Stimulated activated CD8-positive, alpha-beta memory T cell treated with anti-CD3 and anti-CD28 coated beads, Interleukin-4, amount 100 ng/mL, for 1 hour (primary cell): ENCODE measurements at regions not wholly inside any gene's neighbourhood (a gene's known extent, or its start where the extent isn't known, plus 50 kb on each side); places are given as distances from the start of the nearest gene placed in this dataset.
"Not testable (repeated sequence)": the region's sequence is repeated elsewhere in the genome, so short reads cannot be mapped to it uniquely, and the experiment has no call there.

ENCODE experiments used
- DNase-seq, 2 donors: peaks; one replicate each; pipeline ENCODE4 v3.0.0-alpha.2; 2020; ENCODE audit warnings: low read depth in 2 of 2, low spot score in 1 of 2

DNA sequence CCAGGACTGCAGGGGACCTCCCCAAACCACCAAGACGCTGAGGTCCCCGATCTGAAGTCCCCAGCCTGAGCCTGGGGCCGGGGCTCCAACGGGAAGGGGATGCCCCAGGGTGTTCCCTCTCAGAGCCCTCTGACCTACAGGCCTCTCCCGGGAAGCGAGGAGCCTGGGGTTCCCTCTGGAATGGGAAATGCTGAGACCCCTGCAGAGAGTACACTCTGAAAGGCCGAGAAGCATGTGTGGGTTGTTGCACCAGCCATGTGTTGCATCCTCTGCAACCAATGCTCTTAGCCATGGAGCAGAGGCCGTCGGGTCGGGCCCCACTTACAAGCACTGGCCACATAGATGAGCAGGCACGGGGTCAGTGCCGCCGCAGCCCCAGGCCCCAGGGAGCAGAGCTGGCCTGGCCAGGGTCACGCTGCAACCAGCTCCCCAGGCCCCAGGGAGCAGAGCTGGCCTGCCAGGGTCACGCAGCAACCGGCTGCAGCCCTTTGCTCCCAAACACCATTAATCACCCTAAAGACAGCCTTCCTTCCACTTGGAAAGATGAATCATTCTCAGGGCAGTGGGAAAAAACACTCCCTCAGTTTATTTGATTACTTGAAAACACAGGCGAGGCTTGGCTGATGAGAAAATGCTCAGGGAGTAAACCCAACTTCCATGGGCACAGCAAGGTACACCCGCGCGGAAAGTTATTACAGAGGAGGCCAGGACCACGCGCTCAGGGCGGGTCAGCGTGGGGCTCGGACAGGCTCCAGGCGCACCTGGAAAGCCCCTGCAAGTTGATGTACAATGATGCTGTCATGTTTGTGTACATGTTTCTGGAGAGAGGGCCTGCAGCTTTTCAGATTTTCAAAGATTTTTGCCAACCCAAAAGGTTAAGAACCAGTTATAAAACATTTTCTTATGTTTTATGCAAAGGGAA is 78.0 kb upstream of the AFDN start:
- DNase-seq: no peak

DNA sequence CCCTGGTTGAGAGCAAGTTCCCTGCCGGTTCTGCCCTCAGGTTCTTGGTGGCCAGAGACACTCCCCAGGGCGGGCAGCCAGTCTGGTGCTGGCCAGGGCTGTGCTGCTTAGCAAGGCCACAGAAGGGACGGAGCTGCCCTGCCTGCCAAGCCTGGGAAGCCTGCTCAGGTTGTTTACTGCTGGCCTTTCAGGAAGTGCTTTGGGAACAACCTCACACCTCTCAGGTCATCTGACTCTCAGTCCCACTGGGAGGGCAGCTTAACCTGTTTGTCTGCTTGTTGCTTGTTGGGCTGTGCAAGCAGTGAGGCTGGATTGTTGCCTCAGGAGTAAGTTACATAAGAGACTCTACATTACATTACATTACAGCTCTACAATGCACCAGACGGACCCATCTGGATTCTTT is 75.8 kb upstream of the AFDN start:
- DNase-seq: no peak

DNA sequence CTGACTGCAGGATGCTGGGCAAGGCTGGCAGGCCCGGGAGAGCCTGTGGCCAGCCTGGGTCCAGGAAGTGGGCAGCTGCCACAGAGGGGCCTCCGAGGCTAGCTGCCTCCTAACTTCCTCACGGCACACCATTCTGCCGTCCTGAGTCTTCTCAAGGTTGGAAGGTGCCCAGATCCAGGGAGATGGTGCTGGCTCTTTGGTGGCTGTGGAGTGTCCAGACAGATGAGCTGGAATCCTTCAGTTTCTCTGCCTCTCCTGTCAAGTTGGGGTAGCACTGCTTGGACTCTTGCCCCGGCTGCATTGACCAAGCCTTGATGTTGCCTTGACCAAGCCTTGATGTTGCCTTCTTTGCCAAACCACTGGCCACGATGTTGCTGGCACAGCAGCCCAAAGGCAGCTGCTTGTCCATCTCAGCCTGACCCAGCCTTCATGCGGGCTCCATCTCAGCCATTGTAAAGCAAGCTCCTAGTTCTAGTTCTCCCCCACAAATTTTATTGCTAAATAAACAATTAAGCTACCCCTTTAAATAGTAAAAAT is 75.1 kb upstream of the AFDN start:
- no peak for DNase-seq

DNA sequence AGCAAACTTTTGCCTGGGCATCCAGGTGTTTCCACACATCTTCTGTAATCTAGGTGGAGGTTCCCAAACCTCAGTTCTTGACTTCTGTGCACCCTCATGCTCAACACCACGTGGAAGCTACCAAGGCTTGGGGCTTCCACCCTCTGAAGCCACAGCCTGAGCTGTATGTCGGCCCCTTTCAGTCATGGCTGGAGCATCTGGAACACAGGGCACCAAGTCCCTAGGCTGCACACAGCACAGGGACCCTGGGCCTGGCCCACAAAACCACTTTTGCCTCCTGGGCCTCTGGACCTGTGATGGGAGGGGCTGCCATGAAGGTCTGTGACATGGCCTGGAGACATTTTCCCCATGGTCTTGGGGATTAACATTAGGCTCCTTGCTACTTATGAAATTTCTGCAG is 73.4 kb upstream of the AFDN start:
- DNase-seq: not testable (repeated sequence)

- DNase-seq: no peak
Observed at GRCh38 chr6:167754691-167755090, 72.0 kb upstream of the AFDN start.

GRCh38 chr6:167755461-167755860 is 71.2 kb upstream of the AFDN start:
- no peak for DNase-seq

GRCh38 chr6:167756597-167756996 is 70.1 kb upstream of the AFDN start:
- no peak for DNase-seq

GRCh38 chr6:167757249-167757648 is 69.5 kb upstream of the AFDN start:
- DNase-seq: no peak

GRCh38 chr6:167757821-167758220 is 68.9 kb upstream of the AFDN start:
- DNase-seq: no peak

DNA sequence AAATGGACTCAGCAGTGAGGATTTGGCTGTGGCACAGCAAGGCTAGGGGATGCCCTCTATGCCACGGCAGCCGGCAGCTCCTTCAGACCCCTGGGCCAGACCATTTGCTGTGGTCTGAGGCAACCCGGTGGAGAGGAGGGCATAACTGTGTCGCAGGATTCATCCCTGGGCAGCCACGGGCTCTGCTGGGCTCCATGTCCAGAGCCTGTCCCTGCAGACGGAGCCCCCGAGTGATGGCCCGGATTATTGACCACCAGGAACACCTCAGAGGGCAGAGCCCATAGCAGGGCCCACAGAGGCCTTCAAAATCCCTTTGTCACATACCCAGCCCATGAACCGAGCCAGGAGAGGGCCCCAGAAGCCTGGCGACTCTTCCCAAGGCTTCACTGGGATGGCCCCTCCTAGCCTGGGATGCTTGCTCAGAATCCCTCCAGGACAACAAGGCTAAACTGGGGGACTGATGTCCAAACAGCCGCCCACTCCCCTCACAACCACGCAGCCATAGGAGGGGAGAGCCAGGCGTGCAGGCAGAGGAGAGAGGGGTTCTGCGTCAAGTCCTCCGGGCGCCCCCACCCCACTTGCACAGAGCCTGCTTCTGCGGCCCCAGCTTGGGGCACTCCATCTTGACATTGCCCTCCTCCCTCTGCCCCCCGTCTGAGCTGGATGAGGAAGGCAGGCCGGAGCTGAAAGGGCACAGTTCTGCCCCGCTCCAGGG is 68.2 kb upstream of the AFDN start:
- no peak for DNase-seq

DNA sequence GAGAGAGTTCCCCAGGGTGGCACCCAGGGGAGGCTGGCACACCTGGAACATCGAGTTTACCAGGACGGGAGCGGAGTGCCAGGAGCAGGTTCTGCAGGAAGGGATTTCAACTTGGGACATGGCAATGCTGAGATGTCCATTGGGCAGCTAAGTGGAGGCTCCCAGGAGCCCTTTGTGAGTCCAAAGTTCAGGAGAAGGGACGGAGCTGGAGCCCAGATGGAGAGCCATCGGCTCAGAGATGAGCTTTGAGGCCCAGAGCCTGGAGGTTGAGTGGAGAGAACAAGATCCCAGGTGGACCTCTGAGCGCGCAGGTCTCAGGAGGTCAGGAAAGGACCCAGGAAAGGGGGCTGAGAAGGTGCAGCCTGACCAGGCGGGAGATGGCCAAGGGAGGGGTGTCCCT is 67.5 kb upstream of the AFDN start:
- no peak for DNase-seq

DNA sequence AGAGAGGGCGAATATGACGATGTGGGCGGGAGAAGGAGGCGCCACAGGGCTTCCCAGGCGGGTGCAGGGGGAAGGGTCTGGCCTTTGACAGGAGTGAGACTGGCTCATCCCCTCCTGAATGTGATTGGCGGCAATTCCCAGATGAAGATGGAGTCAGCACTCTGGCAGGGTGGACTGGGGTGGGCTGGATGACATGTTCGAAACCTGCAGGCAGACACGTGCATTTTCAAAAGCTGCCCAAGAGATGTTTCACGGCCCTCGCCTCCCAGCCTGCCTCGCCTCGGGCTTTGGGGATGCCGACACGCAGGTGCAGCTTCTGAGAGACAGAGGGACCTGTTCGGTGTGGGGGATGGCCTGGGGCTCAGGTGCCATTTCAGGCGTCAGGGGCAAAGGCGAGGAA is 66.8 kb upstream of the AFDN start:
- no peak for DNase-seq

DNA sequence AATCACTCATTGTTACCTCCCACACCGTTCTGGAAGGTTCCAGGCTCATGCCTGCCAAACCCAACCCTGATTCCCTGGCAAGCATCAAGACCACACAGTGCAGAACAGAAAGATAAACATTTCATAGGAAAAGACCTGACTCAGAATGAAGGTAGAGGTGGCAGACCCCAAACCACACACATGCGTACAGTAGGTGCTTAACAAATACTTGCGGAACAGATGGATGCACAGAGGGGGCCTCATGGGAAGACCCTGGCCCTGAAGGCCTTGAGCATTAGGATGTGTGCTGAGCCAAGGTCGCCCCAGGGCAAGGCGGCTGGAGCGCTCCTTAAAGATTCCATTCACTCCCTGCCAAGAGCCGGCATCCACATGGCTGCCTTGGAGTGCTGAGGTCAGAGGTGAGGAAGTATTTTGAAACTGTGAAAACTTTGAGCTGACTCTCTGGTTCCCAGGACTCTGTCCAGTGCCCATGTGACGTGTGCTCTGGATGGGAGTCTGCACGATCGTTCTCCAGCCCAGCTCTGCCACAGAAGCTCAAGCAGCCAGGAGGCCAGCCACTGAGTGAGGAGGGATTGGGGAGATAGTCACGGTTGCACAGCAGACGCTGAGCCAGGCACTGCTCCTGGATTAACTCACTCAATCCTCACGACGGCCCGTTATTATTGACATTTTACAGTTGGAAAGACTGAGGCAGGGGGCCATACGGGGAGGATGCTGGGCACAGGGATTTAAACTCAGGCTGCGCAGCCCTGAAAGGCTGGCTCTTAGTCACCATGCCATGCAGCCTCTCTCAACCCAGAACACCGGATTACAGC is 65.5 kb upstream of the AFDN start:
- DNase-seq: no peak

DNA sequence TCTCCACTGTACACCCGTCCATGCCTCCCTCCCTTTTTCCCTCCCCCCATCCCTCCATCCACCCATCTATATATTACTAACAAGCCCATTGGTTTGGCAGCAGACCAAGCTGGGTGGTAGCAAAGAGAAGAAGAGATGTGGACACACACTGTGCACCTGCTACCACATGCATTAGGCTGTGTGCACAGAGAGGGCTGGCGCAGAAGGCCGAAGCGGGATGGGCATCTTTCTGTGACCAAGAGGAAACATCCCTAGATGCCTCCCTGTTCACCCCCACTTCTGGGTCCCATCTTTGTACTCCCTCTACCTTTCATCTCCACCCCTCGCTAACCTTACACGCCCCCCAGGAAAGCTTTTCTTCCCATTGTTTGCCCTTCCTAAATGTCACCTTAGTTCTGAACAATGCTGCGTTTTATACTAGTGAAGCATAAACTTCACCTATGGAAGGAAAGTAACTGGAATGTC is 64.9 kb upstream of the AFDN start:
- DNase-seq: no peak

GRCh38 chr6:167762259-167762962 is 64.3 kb upstream of the AFDN start:
- no peak for DNase-seq

DNA sequence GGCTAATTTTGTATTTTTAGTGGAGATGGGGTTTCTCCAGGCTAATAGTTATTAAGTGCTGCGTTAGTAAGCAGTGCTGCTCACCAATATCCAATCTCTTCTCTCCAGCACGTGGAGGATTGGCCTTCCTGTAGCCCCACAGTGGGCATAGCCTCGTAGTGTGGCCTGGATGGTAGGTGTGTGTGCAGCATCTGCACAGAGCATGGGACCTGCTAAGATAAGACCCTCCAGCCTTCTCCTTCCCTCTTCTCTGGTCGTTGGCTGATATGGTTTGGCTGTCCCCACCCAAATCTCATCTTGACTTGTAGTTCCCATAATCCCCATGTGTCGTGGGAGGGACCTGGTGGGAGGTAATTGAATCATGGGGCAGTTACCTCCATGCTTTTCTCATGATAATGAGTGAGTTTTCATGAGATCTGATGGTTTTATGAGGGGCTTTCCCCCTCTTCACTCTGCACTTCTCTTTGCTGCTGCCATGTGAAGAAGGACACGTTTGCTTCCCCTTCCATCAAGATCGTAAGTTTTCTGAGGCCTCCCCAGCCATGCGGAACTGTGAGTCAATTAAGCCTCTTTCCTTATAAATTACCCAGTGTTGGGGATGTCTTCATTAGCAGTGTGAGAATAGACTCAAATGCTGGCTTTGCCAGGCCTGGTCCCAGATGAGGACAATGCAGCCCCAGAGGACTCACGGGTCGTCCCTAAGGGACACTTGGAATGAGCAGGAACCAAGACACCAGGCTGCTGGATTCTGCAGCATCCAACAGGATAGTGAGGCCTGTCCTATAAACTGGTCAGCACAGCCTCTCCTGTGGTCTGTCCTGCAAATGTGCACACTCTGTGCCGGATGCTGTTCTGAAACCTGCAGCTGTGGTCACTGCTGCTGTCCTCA is 63.4 kb upstream of the AFDN start:
- no peak for DNase-seq

DNA sequence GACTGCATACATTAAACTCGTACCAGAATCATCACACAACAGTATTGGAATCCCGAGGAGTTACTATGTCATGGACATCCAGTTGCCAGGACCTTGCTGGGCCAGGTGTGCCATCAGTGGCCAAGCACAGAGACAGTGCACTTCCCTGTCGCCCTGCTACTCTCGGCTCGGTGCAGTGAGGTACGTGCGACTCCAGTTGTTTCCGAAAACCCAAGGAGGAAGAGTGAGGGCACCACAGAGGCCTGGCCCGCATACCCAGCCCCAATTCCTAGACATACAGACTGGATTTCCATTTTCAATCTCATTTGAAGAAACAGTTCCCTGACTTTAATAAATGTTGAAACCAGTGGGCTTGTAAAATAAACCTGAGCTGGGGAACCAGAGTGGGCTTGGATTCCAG is 62.5 kb upstream of the AFDN start:
- no peak for DNase-seq

GRCh38 chr6:167764713-167765479 is 61.8 kb upstream of the AFDN start:
- no peak for DNase-seq
